Spleen (tissue), 11 donors: ENCODE measurements at regions not wholly inside any gene's neighbourhood (a gene's known extent, or its start where the extent isn't known, plus 50 kb on each side); places are given as distances from the start of the nearest gene placed in this dataset.

Experiments used
- DNase-seq: peaks from one replicate; pipeline ENCODE4 v3.0.0-alpha.2; 2020
- H3K27ac ChIP-seq, 8 donors: fragments of 200-600 bp; sonication (generic) in 7 of 8; 1 replicate in 4 of 8; 2 replicates in 4 of 8; pipeline versions ENCODE4 v1.5.0 to v1.8.0; 2016 to 2021; ENCODE audit warnings: inconsistent platforms in 4 of 8, mild to moderate bottlenecking in 4 of 8, moderate library complexity in 1 of 8
- H3K27me3 ChIP-seq, 7 donors: fragments of 200-600 bp; sonication (generic) in 6 of 7; replicated peaks in 1 of 7; 1 replicate in 4 of 7; 2 replicates in 3 of 7; pipeline versions ENCODE4 v1.5.0 to v1.8.0; 2016 to 2021; ENCODE audit warnings: inconsistent platforms in 3 of 7, mild to moderate bottlenecking in 1 of 7
- H3K36me3 ChIP-seq, 6 donors: fragments of 200-600 bp; sonication (generic) in 5 of 6; 1 replicate in 4 of 6; 2 replicates in 2 of 6; pipeline versions ENCODE4 v1.5.0 to v1.8.0; 2016 to 2021; ENCODE audit warnings: inconsistent platforms in 2 of 6
- H3K4me1 ChIP-seq, 6 donors: fragments of 200-600 bp; sonication (generic) in 5 of 6; 1 replicate in 3 of 6; 2 replicates in 3 of 6; pipeline versions ENCODE4 v1.5.0 to v1.8.0; 2016 to 2021; ENCODE audit warnings: inconsistent platforms in 3 of 6
- H3K4me3 ChIP-seq, 8 donors: fragments of 200-600 bp; sonication (generic) in 7 of 8; 1 replicate in 4 of 8; 2 replicates in 4 of 8; pipeline versions ENCODE4 v1.5.0 to v1.8.0; 2016 to 2021; ENCODE audit warnings: inconsistent platforms in 4 of 8, mild to moderate bottlenecking in 4 of 8, moderate library complexity in 2 of 8
- H3K9me3 ChIP-seq, 8 donors: fragments of 200-600 bp; sonication (generic) in 7 of 8; 1 replicate in 4 of 8; 2 replicates in 4 of 8; pipeline versions ENCODE4 v1.5.0 to v1.8.0; 2016 to 2021; ENCODE audit warnings: inconsistent platforms in 4 of 8
- CTCF ChIP-seq, 11 experiments: fragments of 200-600 bp in 7 of 11; fragments of 450-650 bp in 4 of 11; sonication (generic) in 4 of 11; IDR thresholded peaks in 8 of 11; conservative IDR thresholded peaks in 3 of 11; 1 replicate in 7 of 11; 2 replicates in 4 of 11; pipeline versions ENCODE4 v1.4.0 to v1.8.0; 2016 to 2021; ENCODE audit warnings: antibody characterized with exemption in 11 of 11, inconsistent platforms in 4 of 11, mild to moderate bottlenecking in 1 of 11
- POLR2A ChIP-seq, 3 donors: fragments of 450-650 bp; IDR thresholded peaks; one replicate each; pipeline ENCODE4 v1.5.1; 2017; ENCODE audit warnings: antibody characterized with exemption in 3 of 3, mild to moderate bottlenecking in 1 of 3
- POLR2AphosphoS5 ChIP-seq, 3 donors: sonication (generic); formaldehyde crosslinking; IDR thresholded peaks; one replicate each; pipeline ENCODE4 v1.5.1; 2017; ENCODE audit warnings: antibody characterized with exemption in 3 of 3
- WGBS, 5 donors: extraction: QIAGEN DNeasy Blood & Tissue Kit in 3 of 5; methylation state at CpG; one replicate each; pipeline versions ENCODE4 v1.1.5 to v1.1.7; 2013 to 2018; 5-methylcytosine and 5-hydroxymethylcytosine counted together
- intact Hi-C: fragments of 100-400 bp; cut with DNase I; formaldehyde crosslinking; loops from one replicate; pipeline ENCODE4 v1.15.0; 2023; ENCODE audit warnings: low total_unique reads
- donor health status: healthy with polysubstance abuse.
- donor health status: DM: no; HTN: no; CAD: no; lungs with moderate emphysema.
- donor health status: DM: no; HTN: no; CAD: no.
- donor health status: Bipolar disorder and iron deficiency.
- donor health status: healthy.
- donor health status: DM: no; HTN: no; CAD: no.
- donor health status: DM: yes; HTN: yes; CAD: no.

- Histone ChIP-seq H3K36me3 (no peaks in the 10 kb centered on the region), H3K9me3 (no peaks in the 10 kb centered on the region), H3K27me3 (no peaks in the 10 kb centered on the region), H3K27ac (no peak overlapping the region), H3K4me1 (peaks cover 0 to 4% (median 0%) of the 10 kb centered on the region in 6 donors), H3K4me3 (no peak overlapping the region)
- intact Hi-C loops: no loop called here
- TF ChIP-seq POLR2A (IDR thresholded peaks at IDR 0.05) (no peak), POLR2AphosphoS5 (IDR thresholded peaks at IDR 0.05) (no peak), CTCF (IDR thresholded peaks at IDR 0.05 in 8 of 11, conservative IDR thresholded peaks at IDR 0.05 in 3 of 11) (no peak)
- 61 to 70% (median 63%) methylated on average over 2 of the region's 2 CpGs for WGBS, 5 donors
- no peak for DNase-seq
These were observed 56.8 kb upstream of the TMEM229A start for GRCh38 chr7:124089621-124090020.

GRCh38 chr7:124088590-124088989, 55.7 kb upstream of the TMEM229A start:
- Histone ChIP-seq H3K4me1 (peaks cover 0 to 10% (median 0%) of the 10 kb centered on the region in 6 donors), H3K36me3 (no peaks in the 10 kb centered on the region), H3K27ac (no peak overlapping the region), H3K27me3 (no peaks in the 10 kb centered on the region), H3K4me3 (no peak overlapping the region), H3K9me3 (no peaks in the 10 kb centered on the region)
- WGBS, 5 donors: 81 to 90% (median 86%) methylated on average over 1 of the region's 1 CpG
- TF ChIP-seq CTCF (IDR thresholded peaks at IDR 0.05 in 8 of 11, conservative IDR thresholded peaks at IDR 0.05 in 3 of 11) (no peak), POLR2AphosphoS5 (IDR thresholded peaks at IDR 0.05) (no peak), POLR2A (IDR thresholded peaks at IDR 0.05) (no peak)
- intact Hi-C loops: no loop called here
- DNase-seq: no peak

GRCh38 chr7:124086843-124087242, 54.0 kb upstream of the TMEM229A start:
- no peak for TF ChIP-seq POLR2A (IDR thresholded peaks at IDR 0.05)
- Histone ChIP-seq H3K27me3 (no peaks in the 10 kb centered on the region), H3K36me3 (no peaks in the 10 kb centered on the region), H3K27ac (no peak overlapping the region), H3K4me1 (peaks cover 0 to 10% (median 0%) of the 10 kb centered on the region in 6 donors), H3K4me3 (no peak overlapping the region), H3K9me3 (no peaks in the 10 kb centered on the region)
- 38 to 50% (median 46%) methylated on average over 2 of the region's 2 CpGs for WGBS, 5 donors
- no peak for DNase-seq
- intact Hi-C loops: no loop called here

GRCh38 chr7:124085179-124085578, 52.3 kb upstream of the TMEM229A start:
- Histone ChIP-seq H3K9me3 (no peaks in the 10 kb centered on the region), H3K4me3 (no peak overlapping the region), H3K36me3 (no peaks in the 10 kb centered on the region), H3K4me1 (peaks cover 0 to 10% (median 0%) of the 10 kb centered on the region in 6 donors), H3K27me3 (no peaks in the 10 kb centered on the region), H3K27ac (no peak overlapping the region)
- no peak for DNase-seq
- no peak for TF ChIP-seq CTCF (IDR thresholded peaks at IDR 0.05 in 8 of 11, conservative IDR thresholded peaks at IDR 0.05 in 3 of 11)
- no peak for TF ChIP-seq POLR2AphosphoS5 (IDR thresholded peaks at IDR 0.05)
- TF ChIP-seq POLR2A (IDR thresholded peaks at IDR 0.05): no peak
- intact Hi-C loops: no loop called here
- WGBS, 5 donors: 42 to 66% (median 60%) methylated on average over 4 of the region's 4 CpGs

- H3K4me1 ChIP-seq: peaks cover 0 to 10% (median 0%) of the 10 kb centered on the region in 6 donors
- no peaks in the 10 kb centered on the region for H3K27me3 ChIP-seq
- DNase-seq: no peak
- no peak overlapping the region for H3K27ac ChIP-seq
- 3 to 12% (median 8%) methylated on average over 3 of the region's 3 CpGs for WGBS, 5 donors
- H3K4me3 ChIP-seq: no peak overlapping the region
- no peaks in the 10 kb centered on the region for H3K9me3 ChIP-seq
- TF ChIP-seq CTCF (IDR thresholded peaks at IDR 0.05 in 8 of 11, conservative IDR thresholded peaks at IDR 0.05 in 3 of 11) (no peak), POLR2A (IDR thresholded peaks at IDR 0.05) (no peak)
- intact Hi-C loops: no loop called here
- no peaks in the 10 kb centered on the region for H3K36me3 ChIP-seq
These were observed 51.2 kb upstream of the TMEM229A start for GRCh38 chr7:124084024-124084423.
